Erythroblast (primary cell): ENCODE measurements at regions not wholly inside any gene's neighbourhood (a gene's known extent, or its start where the extent isn't known, plus 50 kb on each side); places are given as distances from the start of the nearest gene placed in this dataset.
"Not testable (repeated sequence)": the region's sequence is repeated elsewhere in the genome, so short reads cannot be mapped to it uniquely, and the experiment has no call there.

Source experiments
- DNase-seq, 2 experiments: peaks; one replicate each; lab custom pipeline; 2025; lab: John Stamatoyannopoulos, UW
- GATA1 ChIP-seq: IDR thresholded peaks from 2 replicates; pipeline ENCODE4 v1.6.1; 2011; ENCODE audit warnings: low read depth, mild to moderate bottlenecking, control low read depth, low read length, moderate library complexity
- POLR2A ChIP-seq: IDR thresholded peaks from 2 replicates; pipeline ENCODE4 v1.6.1; 2011; ENCODE audit warnings: mild to moderate bottlenecking, low read length

DNA sequence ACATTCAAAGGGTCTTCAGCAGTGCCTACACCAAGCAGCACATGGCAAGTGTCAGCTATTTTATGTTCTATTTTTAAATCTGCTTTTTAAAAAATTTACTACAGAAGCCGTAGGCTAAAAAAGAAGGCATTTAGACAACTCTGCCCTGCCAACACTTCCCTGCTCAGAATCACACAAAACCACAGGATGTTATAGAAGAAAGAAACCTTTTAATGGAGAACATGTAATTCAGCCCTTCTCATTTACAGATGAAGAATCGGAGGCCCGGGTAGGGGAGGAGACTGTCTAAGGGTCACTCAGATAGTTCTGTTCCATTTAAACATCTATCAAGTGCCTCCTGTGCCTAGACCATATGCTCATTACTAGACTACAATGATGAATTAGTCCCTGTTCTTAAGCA is 171.8 kb upstream of the NTF3 start:
- no peak for DNase-seq
- no peak for TF ChIP-seq POLR2A
- no peak for TF ChIP-seq GATA1

DNA sequence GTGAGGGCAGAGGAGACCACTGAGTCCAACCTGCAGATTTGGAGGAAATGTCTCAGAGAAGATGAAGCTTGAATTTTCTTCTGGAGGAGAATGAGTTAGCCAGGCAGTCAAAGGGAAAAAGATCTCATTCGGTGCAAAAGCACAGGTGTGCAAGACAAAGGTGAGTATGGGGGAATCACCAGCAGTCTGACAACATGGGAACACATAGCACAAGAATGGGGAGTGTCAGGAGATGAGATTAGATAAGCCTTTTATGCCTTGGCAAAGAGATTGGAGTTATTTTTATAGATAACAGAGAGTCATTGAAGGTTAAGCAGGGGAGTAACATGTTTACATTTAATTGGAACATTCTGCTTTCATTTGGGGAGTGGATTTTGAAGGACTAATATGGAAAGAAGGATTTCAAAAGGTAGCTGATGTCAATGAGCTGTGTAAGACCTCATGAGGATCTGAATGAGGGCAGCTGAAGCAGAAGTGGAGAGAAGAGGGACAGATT is 171.3 kb upstream of the NTF3 start:
- no peak for TF ChIP-seq GATA1
- no peak for TF ChIP-seq POLR2A
- no peak for DNase-seq

DNA sequence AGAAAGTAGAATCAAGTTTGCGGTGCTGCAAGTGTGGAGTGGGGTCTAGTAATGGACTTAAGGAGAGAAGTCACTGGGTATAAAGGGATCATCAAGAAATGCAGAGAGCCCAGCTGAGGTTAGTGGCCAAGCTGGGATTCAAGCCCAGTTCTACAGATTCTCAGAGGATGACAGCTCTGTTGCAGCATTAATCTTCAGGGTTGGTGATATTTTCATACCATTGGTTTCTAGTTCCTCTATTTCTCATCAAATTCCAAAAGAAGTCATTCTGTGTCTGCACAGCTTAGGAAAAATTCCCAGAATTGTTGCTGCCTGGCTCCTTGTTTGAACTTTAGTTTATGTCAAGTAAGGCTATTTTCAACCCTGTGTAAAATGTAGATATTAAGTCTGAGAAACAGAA is 169.5 kb upstream of the NTF3 start:
- TF ChIP-seq GATA1 (no peak), POLR2A (no peak)
- no peak for DNase-seq

DNA sequence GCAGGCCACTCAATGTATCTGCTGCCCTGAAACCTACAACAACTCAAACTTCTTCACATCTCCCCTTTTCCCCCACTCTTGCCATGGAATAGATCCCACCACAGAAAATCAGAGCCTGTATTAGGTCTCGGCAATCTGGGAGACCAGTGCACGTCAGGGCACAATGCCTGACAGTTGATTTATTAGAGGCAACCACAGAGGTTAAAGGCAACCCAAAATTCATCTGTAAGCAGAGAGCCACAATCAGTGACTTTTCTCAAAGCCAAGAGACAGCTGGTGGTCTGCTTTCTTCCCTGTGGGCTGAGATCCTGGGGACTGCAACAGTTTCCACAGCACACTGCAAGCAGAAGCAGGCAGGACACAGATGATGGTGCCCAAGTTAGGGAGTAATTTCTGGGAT is 169.0 kb upstream of the NTF3 start:
- TF ChIP-seq GATA1, result no peak
- no peak for TF ChIP-seq POLR2A
- DNase-seq, result no peak

DNA sequence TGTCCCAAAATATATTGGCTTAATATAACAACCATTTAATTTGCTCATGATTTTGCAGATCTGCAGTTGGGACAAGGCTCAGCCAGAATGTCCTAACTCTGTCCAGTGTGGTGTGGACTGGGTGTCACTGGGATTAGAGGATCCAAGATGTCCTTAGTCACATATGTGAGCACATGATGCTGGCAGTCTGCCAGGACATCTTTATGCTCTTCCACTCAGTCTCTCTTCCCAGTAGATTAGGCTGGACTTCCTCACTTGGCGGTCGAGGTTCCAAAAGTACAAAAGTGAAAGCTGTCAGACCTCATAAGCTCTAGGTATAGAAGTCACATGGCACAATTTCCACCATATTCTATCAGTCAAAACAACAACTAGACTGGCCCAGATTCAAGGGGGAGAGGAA is 167.9 kb upstream of the NTF3 start:
- DNase-seq, result peak in 1 of 2 experiments; percentile 35
- TF ChIP-seq GATA1, result no peak
- TF ChIP-seq POLR2A, result no peak

DNA sequence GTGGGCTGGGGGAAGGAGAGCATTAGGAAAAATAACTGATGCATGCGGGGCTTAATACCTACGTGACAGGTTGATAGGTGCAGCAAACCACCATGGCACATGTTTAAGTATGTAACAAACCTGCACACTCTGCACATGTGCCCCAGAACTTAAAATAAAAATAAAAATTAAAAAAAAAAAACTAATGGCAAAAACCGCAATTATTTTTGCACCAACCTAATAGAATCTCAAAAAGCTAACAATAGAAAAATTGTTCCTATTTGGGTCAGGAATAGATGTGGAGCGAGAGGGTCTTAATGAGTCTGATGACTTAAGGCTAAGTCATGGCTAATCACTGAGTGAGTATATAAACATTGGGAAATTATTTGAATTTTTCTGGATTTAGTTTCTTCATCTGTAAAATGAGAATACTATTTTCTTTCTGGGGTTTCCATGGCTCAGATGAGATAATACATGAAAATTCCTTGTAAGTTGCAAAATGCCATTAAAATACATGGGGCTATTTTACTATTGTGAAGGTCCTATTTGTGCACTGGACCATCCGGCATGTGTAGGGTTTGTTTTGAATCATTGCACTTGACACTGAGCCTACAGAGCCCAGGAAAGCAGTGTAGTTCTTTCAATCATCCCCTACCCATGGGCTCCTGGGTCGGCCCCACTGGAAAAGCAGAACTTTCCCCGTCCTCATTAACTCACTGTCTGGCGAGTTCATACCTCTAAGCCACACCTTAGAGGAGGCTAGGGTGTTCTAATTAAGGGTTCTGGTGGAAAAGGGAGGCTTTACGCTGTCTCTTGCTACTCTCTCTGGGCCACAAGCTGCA is 164.1 kb upstream of the NTF3 start:
- no peak for TF ChIP-seq POLR2A
- no peak for TF ChIP-seq GATA1
- DNase-seq, result no peak

DNA sequence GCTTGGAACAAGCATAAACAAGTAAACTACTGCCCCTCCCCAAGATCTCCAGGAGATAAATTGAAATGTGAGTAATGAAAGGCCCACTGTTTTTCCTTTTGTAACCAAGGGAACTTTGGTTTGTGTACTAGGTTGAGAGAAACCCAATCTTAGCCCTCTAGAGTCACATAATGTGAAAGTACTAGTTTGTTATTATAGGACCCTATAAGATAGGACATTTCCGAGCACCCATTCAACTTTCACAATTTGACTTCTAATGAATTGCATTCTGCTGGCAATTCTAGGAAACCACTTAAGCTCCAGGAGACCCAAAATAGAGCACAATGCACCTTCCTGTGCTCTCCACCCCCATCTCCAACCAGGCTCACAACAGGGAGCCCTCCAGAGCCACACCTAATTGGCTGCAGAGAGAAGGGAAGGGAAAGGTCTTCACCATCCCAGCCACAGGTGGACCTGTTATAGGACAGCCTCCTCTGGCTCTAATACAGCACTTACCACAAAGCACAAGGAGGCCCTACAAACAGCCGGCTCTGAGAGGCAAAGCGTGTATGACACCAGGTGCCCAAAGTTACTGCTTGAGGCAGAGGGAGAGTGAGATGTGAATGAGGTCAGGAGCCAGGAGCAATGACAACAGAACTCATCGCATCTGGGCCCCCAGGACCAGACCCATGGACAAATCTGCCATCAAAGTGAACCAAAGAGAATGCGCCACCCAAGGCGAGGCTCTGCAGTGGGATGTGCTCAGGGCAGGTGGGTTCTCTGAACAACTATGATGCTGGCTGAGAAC is 163.3 kb upstream of the NTF3 start:
- TF ChIP-seq POLR2A, result no peak
- TF ChIP-seq GATA1, result no peak
- DNase-seq, result no peak

DNA sequence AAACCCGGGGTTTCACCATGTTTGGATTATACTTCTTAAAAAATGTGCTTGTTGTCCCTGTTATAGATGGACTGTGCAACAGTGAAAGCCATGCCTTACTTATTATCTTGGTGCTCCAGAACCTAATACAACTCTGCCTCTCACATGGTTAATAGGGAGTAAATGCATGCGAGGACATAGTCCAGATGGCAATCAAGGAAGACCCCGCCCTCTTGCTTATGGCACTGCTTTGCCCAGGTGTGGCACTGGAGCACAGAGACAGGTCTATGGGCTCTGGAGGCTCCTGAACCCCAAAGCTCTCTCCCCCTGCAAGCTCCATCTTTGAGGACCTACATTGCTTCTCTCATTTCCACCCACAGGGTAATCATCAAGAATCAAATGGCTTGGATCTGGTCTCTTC is 162.1 kb upstream of the NTF3 start:
- DNase-seq, result no peak
- TF ChIP-seq POLR2A, result no peak
- no peak for TF ChIP-seq GATA1

DNA sequence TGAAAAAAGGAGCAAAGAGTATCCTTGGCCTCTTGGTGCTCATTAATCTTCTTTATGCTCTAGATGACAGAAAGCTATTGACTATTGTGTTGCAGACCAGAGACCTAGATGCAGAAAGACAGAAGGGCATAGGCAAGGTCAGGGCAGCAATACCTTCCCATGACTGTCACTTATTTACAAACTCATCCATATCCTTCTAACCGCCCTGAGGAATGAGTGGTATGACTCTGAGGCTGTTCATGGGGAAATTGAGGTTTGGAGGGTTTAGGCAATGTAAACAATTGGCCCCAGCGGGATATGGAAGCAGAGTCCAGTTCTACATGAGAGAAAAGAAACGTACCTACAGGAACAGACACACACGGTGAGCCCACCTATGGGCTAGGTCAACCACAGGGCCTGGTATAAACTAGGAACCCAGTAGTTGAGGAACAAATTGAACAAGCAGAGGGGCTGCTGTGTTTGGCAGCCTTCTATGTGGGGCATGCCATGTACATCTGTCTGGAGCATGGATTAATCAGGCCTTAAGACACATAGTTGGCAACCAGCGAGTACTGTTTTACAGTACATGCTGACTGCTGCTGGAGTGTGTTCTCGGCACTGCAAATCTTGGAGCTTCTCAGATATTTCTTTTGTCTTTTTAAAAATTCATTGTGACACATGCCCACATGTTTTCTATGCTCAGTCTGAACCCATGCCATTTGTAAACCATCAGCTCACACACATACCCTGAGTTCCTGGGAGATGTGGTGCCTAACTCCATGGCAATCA is 159.7 kb upstream of the NTF3 start:
- no peak for DNase-seq
- no peak for TF ChIP-seq GATA1
- TF ChIP-seq POLR2A, result no peak

DNA sequence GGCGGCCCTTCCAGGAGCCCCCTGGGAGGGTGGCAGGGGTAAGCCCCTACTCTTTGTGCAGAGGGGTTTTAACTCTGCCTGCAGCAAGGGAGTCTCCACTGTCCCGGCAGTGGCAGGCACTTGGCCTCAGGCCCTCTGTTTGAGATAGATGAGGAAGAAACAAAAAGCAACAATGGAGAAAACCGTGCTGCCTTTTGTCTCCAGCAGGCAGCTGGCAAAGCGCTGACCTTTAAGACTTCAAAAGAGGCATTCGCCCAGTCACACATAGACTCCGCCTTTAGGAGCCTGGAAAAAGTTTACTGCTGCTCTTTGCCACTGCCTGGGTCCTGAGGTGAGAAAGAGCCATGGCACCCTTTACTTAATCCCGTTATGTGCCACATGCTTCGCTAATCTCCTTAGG is 158.2 kb upstream of the NTF3 start:
- DNase-seq, result no peak
- no peak for TF ChIP-seq GATA1
- no peak for TF ChIP-seq POLR2A

DNA sequence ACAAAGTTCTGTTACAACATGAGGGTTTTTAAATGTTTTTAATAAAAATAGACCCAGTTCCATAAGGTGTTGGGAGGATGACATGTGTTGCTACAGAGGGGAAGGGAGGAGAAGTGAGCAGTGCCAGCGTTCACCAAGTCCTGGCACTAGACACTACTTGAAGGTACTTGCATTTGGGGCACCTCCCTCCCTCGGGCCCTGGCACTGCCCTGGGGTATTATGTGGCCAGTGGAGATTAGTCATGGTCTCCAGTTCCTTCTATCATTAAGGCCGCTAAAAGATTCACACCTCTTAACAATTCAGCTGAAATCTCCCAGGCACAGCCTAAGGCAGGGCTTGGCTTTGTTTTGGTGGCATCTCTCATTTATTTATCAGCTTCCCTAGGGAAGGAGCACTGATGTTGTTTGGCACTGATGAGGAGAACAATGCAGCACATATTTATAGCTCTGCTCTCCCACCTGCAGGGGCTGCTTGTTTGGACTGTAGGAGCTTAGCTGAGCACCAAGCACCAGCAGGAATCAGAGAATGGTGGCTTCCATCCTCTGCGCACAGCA is 155.5 kb upstream of the NTF3 start:
- TF ChIP-seq POLR2A (no peak), GATA1 (no peak)
- DNase-seq, result no peak

DNA sequence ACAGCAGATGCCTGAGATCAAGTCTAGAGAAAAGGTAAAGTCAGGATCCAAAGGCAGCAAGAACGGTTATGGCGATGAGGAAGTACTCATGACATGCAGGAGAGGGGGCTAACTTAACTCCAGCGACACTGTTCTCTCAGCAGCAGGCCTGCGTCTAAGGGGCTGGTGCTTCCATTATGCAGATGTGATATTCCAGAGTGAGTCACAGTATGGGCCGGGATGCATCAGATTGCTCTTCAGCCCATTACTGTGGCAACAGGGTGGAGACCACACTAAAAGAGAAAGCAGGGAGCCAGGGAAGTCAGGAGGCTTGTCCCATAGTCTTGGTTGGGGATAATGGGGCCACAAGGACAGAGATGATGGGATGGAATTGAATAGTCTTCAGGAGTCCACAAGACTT is 151.8 kb upstream of the NTF3 start:
- no peak for TF ChIP-seq POLR2A
- no peak for TF ChIP-seq GATA1
- DNase-seq, result no peak

DNA sequence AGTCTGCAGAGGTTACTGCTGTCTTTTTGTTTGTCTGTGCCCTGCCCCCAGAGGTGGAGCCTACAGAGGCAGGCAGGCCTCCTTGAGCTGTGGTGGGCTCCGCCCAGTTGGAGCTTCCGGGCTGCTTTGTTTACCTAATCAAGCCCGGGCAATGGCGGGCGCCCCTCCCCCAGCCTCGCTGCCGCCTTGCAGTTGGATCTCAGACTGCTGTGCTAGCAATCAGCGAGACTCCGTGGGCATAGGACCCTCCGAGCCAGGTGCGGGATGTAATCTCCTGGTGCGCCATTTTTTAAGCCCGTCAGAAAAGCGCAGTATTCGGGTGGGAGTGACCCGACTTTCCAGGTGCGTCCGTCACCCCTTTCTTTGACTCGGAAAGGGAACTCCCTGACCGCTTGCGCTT is 141.5 kb upstream of the NTF3 start:
- not testable (repeated sequence) for DNase-seq
